DOHH2 (cell line): ENCODE measurements at regions not wholly inside any gene's neighbourhood (a gene's known extent, or its start where the extent isn't known, plus 50 kb on each side); places are given as distances from the start of the nearest gene placed in this dataset.

Experiments used
- EZH2phosphoT487 ChIP-seq: fragments of 200-600 bp; sonication (generic); IDR thresholded peaks from 2 replicates; pipeline ENCODE4 v1.6.1; 2017; ENCODE audit warnings: borderline replicate concordance, mild to moderate bottlenecking, antibody characterized with exemption, low read length, moderate library complexity, mixed read lengths
- TF ChIP-seq, protein P1 (sequence below): fragments of 200-600 bp; sonication (generic); IDR thresholded peaks from one replicate; pipeline ENCODE4 v1.5.1; 2014; ENCODE audit warnings: antibody characterized with exemption, mild to moderate bottlenecking, low read depth, low read length; ENCODE audit not compliant: poor library complexity, severe bottlenecking

- TF ChIP-seq, protein P1, sequence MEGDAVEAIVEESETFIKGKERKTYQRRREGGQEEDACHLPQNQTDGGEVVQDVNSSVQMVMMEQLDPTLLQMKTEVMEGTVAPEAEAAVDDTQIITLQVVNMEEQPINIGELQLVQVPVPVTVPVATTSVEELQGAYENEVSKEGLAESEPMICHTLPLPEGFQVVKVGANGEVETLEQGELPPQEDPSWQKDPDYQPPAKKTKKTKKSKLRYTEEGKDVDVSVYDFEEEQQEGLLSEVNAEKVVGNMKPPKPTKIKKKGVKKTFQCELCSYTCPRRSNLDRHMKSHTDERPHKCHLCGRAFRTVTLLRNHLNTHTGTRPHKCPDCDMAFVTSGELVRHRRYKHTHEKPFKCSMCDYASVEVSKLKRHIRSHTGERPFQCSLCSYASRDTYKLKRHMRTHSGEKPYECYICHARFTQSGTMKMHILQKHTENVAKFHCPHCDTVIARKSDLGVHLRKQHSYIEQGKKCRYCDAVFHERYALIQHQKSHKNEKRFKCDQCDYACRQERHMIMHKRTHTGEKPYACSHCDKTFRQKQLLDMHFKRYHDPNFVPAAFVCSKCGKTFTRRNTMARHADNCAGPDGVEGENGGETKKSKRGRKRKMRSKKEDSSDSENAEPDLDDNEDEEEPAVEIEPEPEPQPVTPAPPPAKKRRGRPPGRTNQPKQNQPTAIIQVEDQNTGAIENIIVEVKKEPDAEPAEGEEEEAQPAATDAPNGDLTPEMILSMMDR: no peak
- no peak for TF ChIP-seq EZH2phosphoT487
These were observed 133.8 kb upstream of the MEF2C start for GRCh38 chr5:89016741-89017303.
